ENCODE measurements at regions not wholly inside any gene's neighbourhood (a gene's known extent, or its start where the extent isn't known, plus 50 kb on each side); places are given as distances from the start of the nearest gene placed in this dataset.
A peak's percentile ranks its signal among the peaks of the same experiment; 100 is the strongest.

- no peak for TF ChIP-seq CTCF (IDR thresholded peaks at IDR 0.05; ENCODE audit: borderline replicate concordance, extremely low read depth, insufficient read depth)
- no peaks in the 10 kb centered on the region for H3K27me3 ChIP-seq (ENCODE audit: control insufficient read depth, insufficient read depth, low read length)
- intact Hi-C loops (cut with DNase I), result no loop called here
- H3K27ac ChIP-seq (ENCODE audit: low read depth in 2 of 2, low read length in 2 of 2), result no peak overlapping the region
- H3K4me3 ChIP-seq (ENCODE audit: low read length in 3 of 3), result no peak overlapping the region
- peak in 3 of 5 donors; percentile 58 to 65 (median 60) for DNase-seq
- H3K9me3 ChIP-seq (ENCODE audit: control insufficient read depth in 2 of 3, insufficient read depth in 1 of 3, low read length in 3 of 3), result no peaks in the 10 kb centered on the region
- FAIRE-seq, result no peak
- no peaks in the 10 kb centered on the region for H3K36me3 ChIP-seq (ENCODE audit: control insufficient read depth in 2 of 3, insufficient read depth in 3 of 3, low read length in 3 of 3)
- no peaks in the 10 kb centered on the region for H3K4me1 ChIP-seq (ENCODE audit: control insufficient read depth in 2 of 3, insufficient read depth in 2 of 3, low read depth in 1 of 3, low read length in 3 of 3)
- H3K9ac ChIP-seq (ENCODE audit: low read length in 3 of 3), result no peak overlapping the region
Observed at GRCh38 chr22:27476729-27477128, 324.8 kb downstream of the MN1 start.

GRCh38 chr22:27477171-27477570 is 324.4 kb downstream of the MN1 start:
- no peaks in the 10 kb centered on the region for H3K36me3 ChIP-seq (ENCODE audit: control insufficient read depth in 2 of 3, insufficient read depth in 3 of 3, low read length in 3 of 3)
- no peak overlapping the region for H3K27ac ChIP-seq (ENCODE audit: low read depth in 2 of 2, low read length in 2 of 2)
- intact Hi-C loops (cut with DNase I), result no loop called here
- H3K4me3 ChIP-seq (ENCODE audit: low read length in 3 of 3), result no peak overlapping the region
- H3K9me3 ChIP-seq (ENCODE audit: control insufficient read depth in 2 of 3, insufficient read depth in 1 of 3, low read length in 3 of 3), result no peaks in the 10 kb centered on the region
- H3K27me3 ChIP-seq (ENCODE audit: control insufficient read depth, insufficient read depth, low read length), result no peaks in the 10 kb centered on the region
- TF ChIP-seq CTCF (IDR thresholded peaks at IDR 0.05; ENCODE audit: borderline replicate concordance, extremely low read depth, insufficient read depth), result no peak
- H3K4me1 ChIP-seq (ENCODE audit: control insufficient read depth in 2 of 3, insufficient read depth in 2 of 3, low read depth in 1 of 3, low read length in 3 of 3), result no peaks in the 10 kb centered on the region
- peak in 1 of 5 donors; percentile 46 for DNase-seq
- FAIRE-seq, result no peak
- H3K9ac ChIP-seq (ENCODE audit: low read length in 3 of 3), result no peak overlapping the region

GRCh38 chr22:27480487-27480886 is 321.1 kb downstream of the MN1 start:
- intact Hi-C loops (cut with DNase I), result no loop called here
- Histone ChIP-seq H3K9me3 (ENCODE audit: control insufficient read depth in 2 of 3, insufficient read depth in 1 of 3, low read length in 3 of 3) (no peaks in the 10 kb centered on the region), H3K27ac (ENCODE audit: low read depth in 2 of 2, low read length in 2 of 2) (no peak overlapping the region), H3K9ac (ENCODE audit: low read length in 3 of 3) (no peak overlapping the region), H3K4me1 (ENCODE audit: control insufficient read depth in 2 of 3, insufficient read depth in 2 of 3, low read depth in 1 of 3, low read length in 3 of 3) (no peaks in the 10 kb centered on the region), H3K27me3 (ENCODE audit: control insufficient read depth, insufficient read depth, low read length) (no peaks in the 10 kb centered on the region), H3K4me3 (ENCODE audit: low read length in 3 of 3) (no peak overlapping the region), H3K36me3 (ENCODE audit: control insufficient read depth in 2 of 3, insufficient read depth in 3 of 3, low read length in 3 of 3) (no peaks in the 10 kb centered on the region)
- DNase-seq (peak; percentile 29 to 68 (median 58)), FAIRE-seq (no peak)
- TF ChIP-seq CTCF (IDR thresholded peaks at IDR 0.05; ENCODE audit: borderline replicate concordance, extremely low read depth, insufficient read depth), result no peak

GRCh38 chr22:27482402-27482801 is 319.2 kb downstream of the MN1 start:
- H3K27me3 ChIP-seq (ENCODE audit: control insufficient read depth, insufficient read depth, low read length), result no peaks in the 10 kb centered on the region
- H3K4me1 ChIP-seq (ENCODE audit: control insufficient read depth in 2 of 3, insufficient read depth in 2 of 3, low read depth in 1 of 3, low read length in 3 of 3), result no peaks in the 10 kb centered on the region
- no peaks in the 10 kb centered on the region for H3K36me3 ChIP-seq (ENCODE audit: control insufficient read depth in 2 of 3, insufficient read depth in 3 of 3, low read length in 3 of 3)
- H3K9ac ChIP-seq (ENCODE audit: low read length in 3 of 3), result no peak overlapping the region
- FAIRE-seq (no peak), DNase-seq (peak in 1 of 5 donors; percentile 18)
- H3K27ac ChIP-seq (ENCODE audit: low read depth in 2 of 2, low read length in 2 of 2), result no peak overlapping the region
- no peaks in the 10 kb centered on the region for H3K9me3 ChIP-seq (ENCODE audit: control insufficient read depth in 2 of 3, insufficient read depth in 1 of 3, low read length in 3 of 3)
- no peak overlapping the region for H3K4me3 ChIP-seq (ENCODE audit: low read length in 3 of 3)
- intact Hi-C loops (cut with DNase I), result no loop called here
- no peak for TF ChIP-seq CTCF (IDR thresholded peaks at IDR 0.05; ENCODE audit: borderline replicate concordance, extremely low read depth, insufficient read depth)

All from kidney (tissue), 13 donors.